ENCODE measurements at regions not wholly inside any gene's neighbourhood (a gene's known extent, or its start where the extent isn't known, plus 50 kb on each side); places are given as distances from the start of the nearest gene placed in this dataset.
"Not testable (repeated sequence)": the region's sequence is repeated elsewhere in the genome, so short reads cannot be mapped to it uniquely, and the experiment has no call there.

DNA sequence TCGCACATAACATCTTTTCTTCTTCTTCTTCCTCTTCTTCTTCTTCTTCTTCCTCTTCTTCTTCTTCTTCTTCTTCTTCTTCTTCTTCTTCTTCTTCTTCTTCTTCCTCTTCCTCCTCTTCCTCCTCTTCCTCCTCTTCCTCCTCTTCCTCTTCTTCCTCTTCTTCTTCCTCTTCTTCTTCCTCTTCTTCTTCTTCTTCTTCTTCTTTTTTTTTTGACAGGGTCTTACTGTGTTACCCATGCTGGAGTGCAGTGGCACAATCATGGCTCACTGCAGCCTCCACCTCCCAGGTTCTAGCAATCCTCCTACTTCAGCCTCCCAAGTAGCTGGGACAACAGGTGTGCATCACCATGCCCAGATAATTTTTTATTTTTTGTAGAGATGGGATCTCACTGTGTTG, 151.0 kb upstream of the HS3ST2 start:
- H2AFZ ChIP-seq (ENCODE audit: insufficient read depth, low read length, poor library complexity); H3K9me3 ChIP-seq (ENCODE audit: insufficient read depth, low read depth, low read length); H4K8ac ChIP-seq (ENCODE audit: low read depth, low read length); H2BK120ac ChIP-seq (ENCODE audit: insufficient read depth, low read length, poor library complexity); H3K27me3 ChIP-seq (ENCODE audit: insufficient read depth, low read length); H3K4me2 ChIP-seq (ENCODE audit: low read length); H3K27ac ChIP-seq (ENCODE audit: low read depth, low read length); H3K4me1 ChIP-seq (ENCODE audit: control insufficient read depth in 1 of 2, insufficient read depth in 2 of 2, low read length in 2 of 2); H4K12ac ChIP-seq (ENCODE audit: low read depth, low read length); H3K14ac ChIP-seq (ENCODE audit: low read length); H3K79me2 ChIP-seq (ENCODE audit: control insufficient read depth, insufficient read depth, low read length, poor library complexity); H3K4ac ChIP-seq (ENCODE audit: low read depth, low read length); H3K36me3 ChIP-seq (ENCODE audit: control insufficient read depth in 1 of 2, insufficient read depth in 2 of 2, low read length in 2 of 2); H3K23ac ChIP-seq (ENCODE audit: low read length); H4K91ac ChIP-seq (ENCODE audit: low read depth, low read length); DNase-seq; H3K79me1 ChIP-seq (ENCODE audit: low read length); H3K9ac ChIP-seq (ENCODE audit: low read length); H2AK5ac ChIP-seq (ENCODE audit: low read length); H2BK5ac ChIP-seq (ENCODE audit: low read depth, low read length, poor library complexity); H2BK12ac ChIP-seq (ENCODE audit: low read length); H3K18ac ChIP-seq (ENCODE audit: low read length); H3K4me3 ChIP-seq (ENCODE audit: low read depth, low read length): not testable (repeated sequence)
- WGBS (ENCODE audit: extremely low coverage, insufficient coverage, insufficient read length): no CpG with 5 or more reads among the region's 1 CpG

- Histone ChIP-seq H4K12ac (ENCODE audit: low read depth, low read length) (no peak overlapping the region), H3K27me3 (ENCODE audit: insufficient read depth, low read length) (no peaks in the 10 kb centered on the region), H4K91ac (ENCODE audit: low read depth, low read length) (no peak overlapping the region)
These were observed 150.4 kb upstream of the HS3ST2 start for GRCh38 chr16:22663389-22664064.

DNA sequence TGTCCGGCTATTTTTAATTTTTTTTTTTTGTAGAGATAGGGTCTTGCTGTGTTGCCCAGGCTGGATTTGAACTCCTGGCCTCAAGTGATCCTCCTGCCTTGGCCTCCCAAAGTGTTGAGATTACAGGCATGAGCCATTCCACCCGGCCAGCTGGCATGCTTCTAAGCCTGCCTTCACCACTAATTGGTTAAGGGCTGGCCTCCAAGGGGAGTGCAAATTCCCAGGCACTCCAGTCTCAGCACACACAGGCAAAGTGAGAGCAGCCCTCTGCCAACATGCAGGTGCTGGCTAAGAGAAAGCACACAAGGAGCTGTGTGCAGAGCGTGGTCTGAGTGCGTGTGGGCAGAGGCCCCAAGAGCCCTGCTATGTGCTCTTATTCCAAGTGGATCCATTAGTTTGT, 149.8 kb upstream of the HS3ST2 start:
- no peak for DNase-seq
- Histone ChIP-seq H3K4ac (ENCODE audit: low read depth, low read length) (no peak overlapping the region), H2BK120ac (ENCODE audit: insufficient read depth, low read length, poor library complexity) (no peak overlapping the region), H3K23ac (ENCODE audit: low read length) (no peak overlapping the region), H3K18ac (ENCODE audit: low read length) (no peak overlapping the region), H3K27ac (ENCODE audit: low read depth, low read length) (no peak overlapping the region), H4K8ac (ENCODE audit: low read depth, low read length) (no peak overlapping the region), H3K4me3 (ENCODE audit: low read depth, low read length) (no peak overlapping the region), H3K79me2 (ENCODE audit: control insufficient read depth, insufficient read depth, low read length, poor library complexity) (no peaks in the 10 kb centered on the region), H2AFZ (ENCODE audit: insufficient read depth, low read length, poor library complexity) (no peak overlapping the region), H4K91ac (ENCODE audit: low read depth, low read length) (no peak overlapping the region), H3K4me2 (ENCODE audit: low read length) (no peak overlapping the region), H3K14ac (ENCODE audit: low read length) (no peak overlapping the region), H3K27me3 (ENCODE audit: insufficient read depth, low read length) (no peaks in the 10 kb centered on the region), H2BK12ac (ENCODE audit: low read length) (no peak overlapping the region), H4K12ac (ENCODE audit: low read depth, low read length) (no peak overlapping the region), H3K36me3 (ENCODE audit: control insufficient read depth in 1 of 2, insufficient read depth in 2 of 2, low read length in 2 of 2) (no peaks in the 10 kb centered on the region), H2BK5ac (ENCODE audit: low read depth, low read length, poor library complexity) (no peak overlapping the region), H3K9ac (ENCODE audit: low read length) (no peak overlapping the region), H3K4me1 (ENCODE audit: control insufficient read depth in 1 of 2, insufficient read depth in 2 of 2, low read length in 2 of 2) (no peaks in the 10 kb centered on the region), H2AK5ac (ENCODE audit: low read length) (no peak overlapping the region), H3K9me3 (ENCODE audit: insufficient read depth, low read depth, low read length) (no peaks in the 10 kb centered on the region), H3K79me1 (ENCODE audit: low read length) (no peaks in the 10 kb centered on the region)
- WGBS (ENCODE audit: extremely low coverage, insufficient coverage, insufficient read length): no CpG with 5 or more reads among the region's 4 CpGs

More at GRCh38 chr16:22663389-22664064, 150.4 kb upstream of the HS3ST2 start:
- no peak overlapping the region for H3K27ac ChIP-seq (ENCODE audit: low read depth, low read length)
- H3K14ac ChIP-seq (ENCODE audit: low read length): no peak overlapping the region
- no peaks in the 10 kb centered on the region for H3K4me1 ChIP-seq (ENCODE audit: control insufficient read depth in 1 of 2, insufficient read depth in 2 of 2, low read length in 2 of 2)
- no CpG with 5 or more reads among the region's 6 CpGs for WGBS (ENCODE audit: extremely low coverage, insufficient coverage, insufficient read length)
- no peak overlapping the region for H3K4ac ChIP-seq (ENCODE audit: low read depth, low read length)
- H3K36me3 ChIP-seq (ENCODE audit: control insufficient read depth in 1 of 2, insufficient read depth in 2 of 2, low read length in 2 of 2): no peaks in the 10 kb centered on the region
- no peak overlapping the region for H3K23ac ChIP-seq (ENCODE audit: low read length)
- no peak overlapping the region for H2BK12ac ChIP-seq (ENCODE audit: low read length)
- no peak overlapping the region for H3K18ac ChIP-seq (ENCODE audit: low read length)
- no peaks in the 10 kb centered on the region for H3K79me1 ChIP-seq (ENCODE audit: low read length)
- no peak overlapping the region for H2BK5ac ChIP-seq (ENCODE audit: low read depth, low read length, poor library complexity)
- H4K8ac ChIP-seq (ENCODE audit: low read depth, low read length): no peak overlapping the region
- H3K4me2 ChIP-seq (ENCODE audit: low read length): no peak overlapping the region
- no peaks in the 10 kb centered on the region for H3K79me2 ChIP-seq (ENCODE audit: control insufficient read depth, insufficient read depth, low read length, poor library complexity)
- no peak for DNase-seq
- H2AK5ac ChIP-seq (ENCODE audit: low read length): no peak overlapping the region
- H2AFZ ChIP-seq (ENCODE audit: insufficient read depth, low read length, poor library complexity): no peak overlapping the region
- no peak overlapping the region for H3K4me3 ChIP-seq (ENCODE audit: low read depth, low read length)
- no peak overlapping the region for H3K9ac ChIP-seq (ENCODE audit: low read length)
- H2BK120ac ChIP-seq (ENCODE audit: insufficient read depth, low read length, poor library complexity): no peak overlapping the region
- H3K9me3 ChIP-seq (ENCODE audit: insufficient read depth, low read depth, low read length): no peaks in the 10 kb centered on the region

- Histone ChIP-seq H3K4ac (ENCODE audit: low read depth, low read length) (no peak overlapping the region), H3K27me3 (ENCODE audit: insufficient read depth, low read length) (no peaks in the 10 kb centered on the region), H2AK5ac (ENCODE audit: low read length) (no peak overlapping the region), H2BK12ac (ENCODE audit: low read length) (no peak overlapping the region), H3K79me1 (ENCODE audit: low read length) (no peaks in the 10 kb centered on the region), H4K91ac (ENCODE audit: low read depth, low read length) (no peak overlapping the region), H2BK120ac (ENCODE audit: insufficient read depth, low read length, poor library complexity) (no peak overlapping the region), H3K4me3 (ENCODE audit: low read depth, low read length) (no peak overlapping the region), H3K9me3 (ENCODE audit: insufficient read depth, low read depth, low read length) (no peaks in the 10 kb centered on the region), H4K12ac (ENCODE audit: low read depth, low read length) (no peak overlapping the region), H3K4me1 (ENCODE audit: control insufficient read depth in 1 of 2, insufficient read depth in 2 of 2, low read length in 2 of 2) (no peaks in the 10 kb centered on the region), H3K4me2 (ENCODE audit: low read length) (no peak overlapping the region), H3K36me3 (ENCODE audit: control insufficient read depth in 1 of 2, insufficient read depth in 2 of 2, low read length in 2 of 2) (no peaks in the 10 kb centered on the region), H3K9ac (ENCODE audit: low read length) (no peak overlapping the region), H4K8ac (ENCODE audit: low read depth, low read length) (no peak overlapping the region), H3K23ac (ENCODE audit: low read length) (no peak overlapping the region), H3K27ac (ENCODE audit: low read depth, low read length) (no peak overlapping the region), H3K14ac (ENCODE audit: low read length) (no peak overlapping the region), H2BK5ac (ENCODE audit: low read depth, low read length, poor library complexity) (no peak overlapping the region), H3K18ac (ENCODE audit: low read length) (no peak overlapping the region), H2AFZ (ENCODE audit: insufficient read depth, low read length, poor library complexity) (no peak overlapping the region), H3K79me2 (ENCODE audit: control insufficient read depth, insufficient read depth, low read length, poor library complexity) (no peaks in the 10 kb centered on the region)
- WGBS (ENCODE audit: extremely low coverage, insufficient coverage, insufficient read length): no CpG with 5 or more reads among the region's 7 CpGs
- DNase-seq: no peak
These were observed 149.4 kb upstream of the HS3ST2 start for GRCh38 chr16:22664561-22664997.
